ENCODE measurements at regions not wholly inside any gene's neighbourhood (a gene's known extent, or its start where the extent isn't known, plus 50 kb on each side); places are given as distances from the start of the nearest gene placed in this dataset.
"Not testable (repeated sequence)": the region's sequence is repeated elsewhere in the genome, so short reads cannot be mapped to it uniquely, and the experiment has no call there.

DNA sequence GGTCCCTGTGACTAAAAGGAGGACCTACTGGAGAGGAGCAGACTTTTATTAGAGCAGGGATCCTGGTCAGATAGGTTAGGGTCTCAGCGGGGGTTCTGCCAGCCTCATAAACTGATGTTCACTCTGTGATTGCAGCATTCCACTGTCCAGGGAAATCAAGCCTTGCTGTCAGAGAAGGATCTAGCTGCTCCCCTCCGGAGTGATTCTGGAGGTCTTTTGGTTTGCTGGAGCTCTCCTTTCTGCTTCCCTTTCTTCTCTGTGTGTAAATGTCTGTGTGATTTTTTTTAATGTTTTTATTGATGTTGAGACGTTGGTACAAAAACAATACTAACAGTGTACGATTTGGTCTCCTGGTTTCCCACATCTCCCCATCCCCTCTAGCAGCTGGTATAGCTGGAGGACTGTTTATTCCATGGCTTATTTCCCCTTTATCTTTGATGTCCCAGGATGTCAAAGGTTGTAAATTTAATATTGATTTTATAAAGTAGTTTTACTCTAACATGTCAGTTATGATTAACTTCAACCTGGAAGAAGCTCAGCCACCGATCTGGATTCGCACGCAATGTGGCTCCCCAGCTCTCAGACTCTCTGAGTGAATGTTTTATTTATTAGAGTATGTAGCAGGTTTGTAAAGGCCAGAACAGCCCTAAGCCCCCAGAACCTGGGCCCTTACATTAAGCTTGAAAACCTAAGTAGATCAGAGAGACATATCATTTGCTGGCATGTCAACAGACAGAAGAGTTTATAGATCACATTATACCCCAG is 202.3 kb upstream of the G2E3 start:
- TF ChIP-seq, protein P1, sequence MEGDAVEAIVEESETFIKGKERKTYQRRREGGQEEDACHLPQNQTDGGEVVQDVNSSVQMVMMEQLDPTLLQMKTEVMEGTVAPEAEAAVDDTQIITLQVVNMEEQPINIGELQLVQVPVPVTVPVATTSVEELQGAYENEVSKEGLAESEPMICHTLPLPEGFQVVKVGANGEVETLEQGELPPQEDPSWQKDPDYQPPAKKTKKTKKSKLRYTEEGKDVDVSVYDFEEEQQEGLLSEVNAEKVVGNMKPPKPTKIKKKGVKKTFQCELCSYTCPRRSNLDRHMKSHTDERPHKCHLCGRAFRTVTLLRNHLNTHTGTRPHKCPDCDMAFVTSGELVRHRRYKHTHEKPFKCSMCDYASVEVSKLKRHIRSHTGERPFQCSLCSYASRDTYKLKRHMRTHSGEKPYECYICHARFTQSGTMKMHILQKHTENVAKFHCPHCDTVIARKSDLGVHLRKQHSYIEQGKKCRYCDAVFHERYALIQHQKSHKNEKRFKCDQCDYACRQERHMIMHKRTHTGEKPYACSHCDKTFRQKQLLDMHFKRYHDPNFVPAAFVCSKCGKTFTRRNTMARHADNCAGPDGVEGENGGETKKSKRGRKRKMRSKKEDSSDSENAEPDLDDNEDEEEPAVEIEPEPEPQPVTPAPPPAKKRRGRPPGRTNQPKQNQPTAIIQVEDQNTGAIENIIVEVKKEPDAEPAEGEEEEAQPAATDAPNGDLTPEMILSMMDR (conservative IDR thresholded peaks at IDR 0.05), result no peak

DNA sequence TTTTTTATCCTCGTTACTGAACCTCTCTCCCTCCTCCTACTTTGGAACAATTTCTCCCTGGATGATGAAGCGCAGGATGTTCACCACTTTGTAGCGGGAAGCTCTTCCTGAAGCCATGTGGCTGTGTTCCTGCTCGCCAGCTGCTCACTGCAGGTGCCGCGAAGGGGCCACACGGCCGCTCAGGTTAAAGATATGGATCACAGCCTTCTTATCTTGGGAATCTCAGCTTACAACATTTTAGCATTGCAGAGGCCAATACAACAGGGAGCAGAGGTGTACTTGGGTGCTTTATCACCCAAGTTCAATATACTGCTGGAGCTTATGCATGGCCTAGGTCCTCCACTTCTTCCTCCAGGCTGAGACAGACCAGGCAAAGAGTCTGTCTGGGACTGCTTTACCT is 201.2 kb upstream of the G2E3 start:
- no peaks in the 10 kb centered on the region for H3K36me3 Mint-ChIP-seq
- no peak for DNase-seq (ENCODE audit: extremely low spot score, unreplicated experiment)

More for the DNA sequence above, 202.3 kb upstream of the G2E3 start:
- H3K27ac Mint-ChIP-seq, result no peak overlapping the region
- peaks cover 14% of the 10 kb centered on the region for H3K4me1 Mint-ChIP-seq (ENCODE audit: unreplicated experiment)
- H3K36me3 Mint-ChIP-seq, result no peaks in the 10 kb centered on the region
- H3K9me3 Mint-ChIP-seq, result no peaks in the 10 kb centered on the region
- no peak overlapping the region for H3K4me3 Mint-ChIP-seq
- no peak for DNase-seq (ENCODE audit: extremely low spot score, unreplicated experiment)
- no peaks in the 10 kb centered on the region for H3K27me3 Mint-ChIP-seq

DNA sequence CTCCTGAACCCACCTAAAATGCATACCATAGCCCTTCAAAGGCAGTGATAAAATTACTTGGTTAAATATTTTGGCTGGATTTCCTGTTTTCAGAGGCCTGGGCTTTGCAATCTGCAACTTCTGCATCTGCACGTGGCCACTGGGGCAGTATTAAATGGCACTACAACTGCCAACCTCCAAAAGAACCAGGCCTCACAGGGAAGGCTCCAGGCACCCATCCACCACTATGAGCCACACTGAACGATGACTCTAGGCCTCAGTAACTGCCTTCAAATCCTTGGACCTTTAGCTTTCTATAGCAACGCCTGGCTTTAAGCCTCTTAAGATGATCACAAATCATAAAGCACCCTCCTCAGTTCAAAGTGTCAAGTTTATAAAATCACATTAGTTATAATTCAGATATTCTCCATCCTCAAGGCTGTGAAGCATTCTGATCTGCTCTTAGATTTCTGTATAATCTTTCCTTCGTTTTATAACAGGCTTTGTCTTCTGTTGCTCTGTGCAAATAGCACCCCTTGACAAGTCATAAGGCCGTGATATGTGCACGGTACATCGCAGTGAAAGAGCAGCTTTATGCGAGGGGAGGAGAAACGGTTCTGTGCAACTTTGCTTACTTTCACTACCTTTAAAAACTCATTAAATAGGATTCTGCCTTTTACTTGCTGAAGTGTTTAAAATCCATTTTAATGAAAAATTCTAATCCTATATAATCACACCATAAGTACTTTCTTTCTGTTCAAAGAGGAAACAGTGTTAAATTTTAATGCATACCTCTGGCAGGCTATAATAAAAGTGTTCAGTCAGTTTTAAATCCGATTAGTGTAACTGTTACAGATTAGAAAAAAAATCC is 196.4 kb upstream of the G2E3 start:
- TF ChIP-seq, protein P1 (conservative IDR thresholded peaks at IDR 0.05), result no peak
- Mint-ChIP-seq H3K9me3 (peaks cover 3% of the 10 kb centered on the region), H3K27me3 (no peaks in the 10 kb centered on the region), H3K4me3 (no peak overlapping the region), H3K27ac (no peak overlapping the region), H3K4me1 (ENCODE audit: unreplicated experiment) (peaks cover 4% of the 10 kb centered on the region), H3K36me3 (no peaks in the 10 kb centered on the region)
- DNase-seq (ENCODE audit: extremely low spot score, unreplicated experiment), result no peak

More for the DNA sequence above, 201.2 kb upstream of the G2E3 start:
- no peaks in the 10 kb centered on the region for H3K27me3 Mint-ChIP-seq
- H3K4me1 Mint-ChIP-seq (ENCODE audit: unreplicated experiment), result peaks cover 14% of the 10 kb centered on the region
- no peak overlapping the region for H3K4me3 Mint-ChIP-seq
- H3K27ac Mint-ChIP-seq, result no peak overlapping the region
- H3K9me3 Mint-ChIP-seq, result no peaks in the 10 kb centered on the region
- TF ChIP-seq, protein P1 (conservative IDR thresholded peaks at IDR 0.05), result no peak

DNA sequence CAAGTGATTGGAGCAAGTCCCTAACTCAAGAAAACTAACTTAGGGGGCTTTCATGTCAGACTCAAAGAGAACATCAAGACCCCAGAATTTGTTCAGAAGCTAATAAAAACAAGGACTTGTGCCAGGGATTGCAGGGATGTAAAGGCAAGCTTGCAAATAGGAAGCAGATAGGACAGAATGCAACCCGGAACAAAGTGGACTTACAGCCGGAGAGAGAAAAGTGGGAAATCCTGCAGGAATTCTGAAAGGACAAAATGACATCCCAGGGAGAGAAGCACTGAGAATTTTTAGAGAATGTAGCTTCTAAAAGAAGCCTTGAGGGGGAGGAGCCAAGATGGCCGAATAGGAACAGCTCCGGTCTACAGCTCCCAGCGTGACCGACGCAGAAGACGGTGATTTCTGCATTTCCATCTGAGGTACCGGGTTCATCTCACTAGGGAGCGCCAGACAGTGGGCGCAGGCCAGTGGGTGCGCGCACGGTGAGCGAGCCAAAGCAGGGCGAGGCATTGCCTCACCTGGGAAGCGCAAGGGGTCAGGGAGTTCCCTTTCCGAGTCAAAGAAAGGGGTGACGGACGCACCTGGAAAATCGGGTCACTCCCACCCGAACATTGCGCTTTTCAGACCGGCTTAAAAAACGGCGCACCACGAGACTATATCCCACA is 195.6 kb upstream of the G2E3 start:
- not testable (repeated sequence) for H3K27me3 Mint-ChIP-seq; DNase-seq (ENCODE audit: extremely low spot score, unreplicated experiment); H3K27ac Mint-ChIP-seq; H3K9me3 Mint-ChIP-seq; H3K4me1 Mint-ChIP-seq (ENCODE audit: unreplicated experiment); H3K36me3 Mint-ChIP-seq
- peak overlapping the region; percentile 19 for H3K4me3 Mint-ChIP-seq

DNA sequence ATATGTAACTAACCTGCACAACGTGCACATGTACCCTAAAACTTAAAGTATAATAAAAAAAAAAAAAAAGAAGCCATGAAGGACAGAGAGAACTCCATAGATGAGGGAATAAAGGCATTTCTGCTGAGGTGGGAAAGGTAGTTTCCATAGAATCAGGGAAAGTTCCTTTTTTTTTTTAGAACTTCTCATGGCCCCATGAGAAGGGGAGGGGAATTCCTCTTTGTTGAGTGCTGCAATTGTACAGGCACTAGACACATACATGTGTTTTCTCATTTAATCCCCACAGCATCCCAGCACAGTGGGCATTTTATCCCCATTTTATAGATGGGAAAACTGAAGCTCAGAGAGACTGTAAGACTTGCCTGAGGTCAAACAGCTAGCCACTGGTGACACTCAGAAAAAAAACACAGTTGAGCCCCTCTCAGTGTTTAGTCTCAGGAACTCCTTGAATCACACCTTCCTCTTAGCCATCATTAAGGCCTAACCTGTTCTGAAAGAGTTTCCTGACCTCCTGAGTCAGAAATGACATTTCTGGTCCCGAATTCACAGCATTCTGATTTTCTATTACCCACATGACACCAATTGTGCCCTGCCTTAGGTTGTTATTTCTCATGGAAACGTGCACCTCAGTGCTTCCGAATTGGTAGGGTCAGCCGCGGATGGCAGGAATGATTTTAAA is 189.3 kb upstream of the G2E3 start:
- Mint-ChIP-seq H3K27ac (no peak overlapping the region), H3K4me3 (no peak overlapping the region), H3K9me3 (no peaks in the 10 kb centered on the region), H3K4me1 (ENCODE audit: unreplicated experiment) (no peaks in the 10 kb centered on the region), H3K36me3 (no peaks in the 10 kb centered on the region), H3K27me3 (peaks cover 3% of the 10 kb centered on the region)
- TF ChIP-seq, protein P1 (conservative IDR thresholded peaks at IDR 0.05), result no peak
- no peak for DNase-seq (ENCODE audit: extremely low spot score, unreplicated experiment)

Measured in type B pancreatic cell (in vitro differentiated cells).